Stimulated activated naive B cell treated with anti-CD40 and anti-IgM and Interleukin-4, amounts not matched to agents 10 μg/mL and 1 μg/mL and 100 μg/mL, for 72 hours (primary cell): ENCODE measurements at regions not wholly inside any gene's neighbourhood (a gene's known extent, or its start where the extent isn't known, plus 50 kb on each side); places are given as distances from the start of the nearest gene placed in this dataset.

Experiments
- ATAC-seq, 2 donors: fragments of 150-1000 bp; cut with Tn5 transposase; replicated peaks; 2 replicates each; pipeline ENCODE4 v1.10.0; 2021; ENCODE audit warnings: moderate library complexity in 1 of 2
- DNase-seq: peaks from one replicate; pipeline ENCODE4 v3.0.0; 2021
- H3K27ac Mint-ChIP-seq: one replicate; pipeline ENCODE4 v1.8.0; 2022; ENCODE audit warnings: mild to moderate bottlenecking, mixed read lengths
- H3K27me3 Mint-ChIP-seq, 2 donors: one replicate each; pipeline ENCODE4 v1.8.0; 2022; ENCODE audit warnings: mixed read lengths in 2 of 2
- H3K36me3 Mint-ChIP-seq, 2 donors: one replicate each; pipeline ENCODE4 v1.8.0; 2022; ENCODE audit warnings: mixed read lengths in 2 of 2, mild to moderate bottlenecking in 1 of 2
- H3K4me1 Mint-ChIP-seq, 2 donors: one replicate each; pipeline ENCODE4 v1.8.0; 2022; ENCODE audit warnings: mixed read lengths in 2 of 2, mild to moderate bottlenecking in 1 of 2
- H3K4me3 Mint-ChIP-seq, 2 donors: one replicate each; pipeline ENCODE4 v1.8.0; 2022; ENCODE audit warnings: mild to moderate bottlenecking in 2 of 2, mixed read lengths in 2 of 2, moderate library complexity in 1 of 2
- H3K9me3 Mint-ChIP-seq, 2 donors: one replicate each; pipeline ENCODE4 v1.8.0; 2022; ENCODE audit warnings: mixed read lengths in 2 of 2, mild to moderate bottlenecking in 1 of 2

- Mint-ChIP-seq H3K9me3 (no peaks in the 10 kb centered on the region), H3K4me1 (no peaks in the 10 kb centered on the region), H3K36me3 (no peaks in the 10 kb centered on the region), H3K27ac (no peak overlapping the region), H3K27me3 (no peaks in the 10 kb centered on the region), H3K4me3 (no peak overlapping the region)
- ATAC-seq (no peak), DNase-seq (no peak)
Observed at GRCh38 chr1:237975376-237975775, 84.7 kb upstream of the ZP4 start.

GRCh38 chr1:237972186-237972585 is 81.5 kb upstream of the ZP4 start:
- no peak overlapping the region for H3K27ac Mint-ChIP-seq
- no peaks in the 10 kb centered on the region for H3K36me3 Mint-ChIP-seq
- no peaks in the 10 kb centered on the region for H3K9me3 Mint-ChIP-seq

GRCh38 chr1:237962985-237963384 is 72.3 kb upstream of the ZP4 start:
- DNase-seq, result no peak
- H3K27me3 Mint-ChIP-seq, result no peaks in the 10 kb centered on the region

More at GRCh38 chr1:237972186-237972585, 81.5 kb upstream of the ZP4 start:
- DNase-seq (no peak), ATAC-seq (no peak)
- no peak overlapping the region for H3K4me3 Mint-ChIP-seq
- no peaks in the 10 kb centered on the region for H3K4me1 Mint-ChIP-seq
- no peaks in the 10 kb centered on the region for H3K27me3 Mint-ChIP-seq

GRCh38 chr1:237961754-237962153 is 71.0 kb upstream of the ZP4 start:
- Mint-ChIP-seq H3K4me1 (no peaks in the 10 kb centered on the region), H3K27me3 (no peaks in the 10 kb centered on the region), H3K27ac (no peak overlapping the region), H3K4me3 (no peak overlapping the region), H3K9me3 (no peaks in the 10 kb centered on the region), H3K36me3 (no peaks in the 10 kb centered on the region)
- DNase-seq, result no peak
- no peak for ATAC-seq

More at GRCh38 chr1:237962985-237963384, 72.3 kb upstream of the ZP4 start:
- ATAC-seq, result no peak
- Mint-ChIP-seq H3K4me1 (no peaks in the 10 kb centered on the region), H3K4me3 (no peak overlapping the region), H3K9me3 (no peaks in the 10 kb centered on the region), H3K36me3 (no peaks in the 10 kb centered on the region), H3K27ac (no peak overlapping the region)

GRCh38 chr1:237959838-237960237 is 69.1 kb upstream of the ZP4 start:
- Mint-ChIP-seq H3K27me3 (no peaks in the 10 kb centered on the region), H3K4me1 (no peaks in the 10 kb centered on the region), H3K9me3 (no peaks in the 10 kb centered on the region), H3K4me3 (no peak overlapping the region), H3K36me3 (no peaks in the 10 kb centered on the region), H3K27ac (no peak overlapping the region)
- no peak for DNase-seq
- ATAC-seq, result no peak

GRCh38 chr1:237953238-237953637 is 62.5 kb upstream of the ZP4 start:
- no peak for ATAC-seq
- no peak for DNase-seq
- Mint-ChIP-seq H3K4me3 (no peak overlapping the region), H3K4me1 (no peaks in the 10 kb centered on the region), H3K9me3 (no peaks in the 10 kb centered on the region), H3K27ac (no peak overlapping the region), H3K36me3 (no peaks in the 10 kb centered on the region), H3K27me3 (no peaks in the 10 kb centered on the region)
